K562 (cell line): ENCODE measurements at regions not wholly inside any gene's neighbourhood (a gene's known extent, or its start where the extent isn't known, plus 50 kb on each side); places are given as distances from the start of the nearest gene placed in this dataset.

Source experiments
- ATAC-seq: fragments of 200-7000 bp; cut with Tn5 transposase; 3 replicates; pipeline ENCODE4 v1.9.1; 2020; ENCODE audit warnings: moderate library complexity
- BruUV-seq: library from RNA; stranded (reverse); fragments of 400-500 nt; replicated peaks from 2 replicates; lab custom pipeline; 2021; lab: Mats Ljungman, UMichigan
- CTCF ChIA-PET: fragments of 300-600 bp; formaldehyde crosslinking; extraction: SDS; loops from one replicate; lab custom pipeline; 2021; ENCODE audit warnings: low intra/inter-chr PET ratio; lab: Yijun Ruan, JAX
- POLR2A ChIA-PET: fragments of 300-600, 350-650 bp; sonication (Branson Sonifier 250); formaldehyde crosslinking; extraction: SDS; loops from one replicate; lab custom pipeline; 2021; ENCODE audit warnings: antibody characterized with exemption, inconsistent platforms; lab: Yijun Ruan, JAX
- DNase-seq, 4 experiments: peaks; one replicate each; pipeline versions ENCODE4 v3.0.0 to v3.0.0-alpha.2; 2011 to 2018; ENCODE audit warnings: low spot score in 3 of 4, mixed read lengths in 3 of 4; ENCODE audit errors: extremely low read depth in 1 of 4
- FAIRE-seq: peaks from 2 replicates; lab custom pipeline; 2011; peaks lifted over from hg19 to GRCh38; lab: Jason Lieb, UNC
- H2AFZ ChIP-seq: 2 replicates; pipeline ENCODE4 v1.6.0; 2011; ENCODE audit warnings: low read depth, low read length, control low read depth, inconsistent platforms
- H3K27ac ChIP-seq: fragments of 200-600 bp; 3 replicates; pipeline ENCODE4 v1.8.0; 2011; ENCODE audit warnings: low read depth, mild to moderate bottlenecking, control low read depth, inconsistent platforms, low read length, moderate library complexity, mixed read lengths; ENCODE audit errors: extremely low read depth
- H3K27me3 ChIP-seq, 2 experiments: fragments of 300-600 bp in 1 of 2; 2 replicates in 1 of 2; 3 replicates in 1 of 2; pipeline versions ENCODE4 v1.6.0 to v1.8.0; 2011; ENCODE audit warnings: inconsistent platforms in 2 of 2, low read length in 2 of 2, mild to moderate bottlenecking in 1 of 2, mixed read lengths in 1 of 2, moderate library complexity in 1 of 2; ENCODE audit not compliant: control insufficient read depth in 2 of 2, insufficient read depth in 2 of 2
- H3K36me3 ChIP-seq: fragments of 300-600 bp; 3 replicates; pipeline ENCODE4 v1.8.0; 2011; ENCODE audit warnings: mild to moderate bottlenecking, low read length, inconsistent platforms; ENCODE audit not compliant: control insufficient read depth, insufficient read depth
- H3K4me1 ChIP-seq, 2 experiments: fragments of 200-600 bp in 1 of 2; replicated peaks in 1 of 2; 2 replicates in 1 of 2; 3 replicates in 1 of 2; pipeline versions ENCODE4 v1.5.1 to v1.8.0; 2011; ENCODE audit warnings: inconsistent platforms in 2 of 2, low read length in 2 of 2, mild to moderate bottlenecking in 1 of 2, mixed read lengths in 1 of 2, moderate library complexity in 1 of 2; ENCODE audit not compliant: control insufficient read depth in 2 of 2, insufficient read depth in 2 of 2
- H3K4me2 ChIP-seq: 2 replicates; pipeline ENCODE4 v1.6.1; 2011; ENCODE audit warnings: low read length, control low read depth, inconsistent platforms, mixed read lengths; ENCODE audit not compliant: insufficient read depth
- H3K4me3 ChIP-seq: fragments of 200-600 bp; sonication (generic), shearing (Covaris generic); 2 replicates; pipeline ENCODE4 v1.5.1; 2016; ENCODE audit warnings: control low read depth, inconsistent platforms
- H3K79me2 ChIP-seq: fragments of 200-600 bp; 3 replicates; pipeline ENCODE4 v1.8.0; 2011; ENCODE audit warnings: low read length, inconsistent platforms; ENCODE audit not compliant: control insufficient read depth, insufficient read depth
- H3K9ac ChIP-seq, 2 experiments: 2 replicates each; pipeline versions ENCODE4 v1.6.0 to v1.6.1; 2011; ENCODE audit warnings: low read depth in 2 of 2, low read length in 2 of 2, control low read depth in 1 of 2, inconsistent platforms in 1 of 2, mild to moderate bottlenecking in 1 of 2, mixed read lengths in 1 of 2; ENCODE audit not compliant: insufficient read depth in 1 of 2
- H3K9me1 ChIP-seq: one replicate; pipeline ENCODE4 v1.6.0; 2011; ENCODE audit warnings: inconsistent platforms, mild to moderate bottlenecking, low read length, moderate library complexity; ENCODE audit not compliant: control insufficient read depth, insufficient read depth
- H3K9me3 ChIP-seq: replicated peaks from 2 replicates; pipeline ENCODE4 v1.5.1; 2011; ENCODE audit warnings: low read depth, low read length, inconsistent platforms; ENCODE audit not compliant: control insufficient read depth, insufficient read depth
- H4K20me1 ChIP-seq: replicated peaks from 2 replicates; pipeline ENCODE4 v1.6.1; 2011; ENCODE audit warnings: low read length, inconsistent platforms, mixed read lengths; ENCODE audit not compliant: control insufficient read depth, insufficient read depth
- CTCF ChIP-seq, 3 experiments: IDR thresholded peaks in 2 of 3; conservative IDR thresholded peaks in 1 of 3; 2 replicates each; pipeline ENCODE4 v1.5.1; 2011 to 2012; ENCODE audit warnings: low read length in 3 of 3, mild to moderate bottlenecking in 3 of 3, control low read depth in 2 of 3, improper control_type of control experiment in 1 of 3, inconsistent platforms in 1 of 3, low read depth in 1 of 3, mixed read lengths in 1 of 3, moderate library complexity in 1 of 3; ENCODE audit not compliant: insufficient read depth in 2 of 3
- FOXA1 ChIP-seq: fragments of 450-650 bp; IDR thresholded peaks from 2 replicates; pipeline ENCODE4 v1.6.1; 2016; ENCODE audit warnings: mild to moderate bottlenecking, borderline replicate concordance
- RAD21 ChIP-seq, 2 experiments: fragments of 250-450 bp in 1 of 2; fragments of 450-650 bp in 1 of 2; sonication (Bioruptor Pico) in 1 of 2; formaldehyde crosslinking in 1 of 2; IDR thresholded peaks in 1 of 2; conservative IDR thresholded peaks in 1 of 2; 2 replicates each; pipeline versions ENCODE4 v1.4.0 to v1.8.0; 2020 to 2022; ENCODE audit warnings: mild to moderate bottlenecking in 2 of 2, moderate library complexity in 1 of 2
- WGBS: fragments of 100-300 bp; shearing (Covaris generic); methylation state at CpG from one replicate; pipeline ENCODE4 v1.1.6; 2016; ENCODE audit warnings: low coverage, mixed read lengths; ENCODE audit not compliant: insufficient coverage; ENCODE audit errors: missing lambda C conversion rate; 5-methylcytosine and 5-hydroxymethylcytosine counted together
- in situ Hi-C: fragments of 300-500 bp; cut with MboI; formaldehyde crosslinking; loops from 4 replicates; pipeline ENCODE4 v1.15.0; 2018; ENCODE audit warnings: inconsistent platforms, mixed read lengths
- intact Hi-C: fragments of 100-400 bp; cut with micrococcal nuclease; formaldehyde crosslinking; loops from 2 replicates; pipeline ENCODE4 v1.14.2; 2022

DNA sequence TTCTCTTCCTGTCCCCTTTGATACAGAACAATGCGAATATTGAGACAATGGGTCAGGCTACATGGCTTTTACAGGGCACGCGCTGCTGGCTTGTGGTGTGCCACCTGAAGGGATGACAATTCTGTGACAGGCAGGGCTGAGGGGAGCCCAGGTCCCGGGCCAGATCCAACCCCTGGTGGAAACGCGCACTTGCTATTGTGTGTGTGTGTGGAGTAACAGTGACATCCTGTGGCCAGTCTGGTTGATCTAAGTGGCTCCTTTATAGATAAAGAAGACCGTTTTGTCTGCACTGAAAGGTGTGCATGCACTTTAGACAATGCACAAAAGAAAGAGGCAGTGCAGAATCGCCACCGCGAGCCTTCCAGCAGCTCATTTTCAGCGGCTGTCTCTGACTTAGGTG is 273.6 kb downstream of the HRH4 start:
- H3K9me3 ChIP-seq, result 0 out of 2 replicates have a peak, but pooled peaks cover 3% of the 10 kb centered on the region
- intact Hi-C loops (no loop called here), in situ Hi-C loops (no loop called here)
- H3K36me3 ChIP-seq, result no peaks in the 10 kb centered on the region
- FAIRE-seq (no peak), DNase-seq (peak in 1 of 4 experiments; percentile 15), ATAC-seq (peak; percentile 67)
- H3K27me3 ChIP-seq, result no peaks in the 10 kb centered on the region
- H3K4me3 ChIP-seq, result no peak overlapping the region
- no peak overlapping the region for H2AFZ ChIP-seq
- TF ChIP-seq RAD21 (CRISPR knock-in tag; conservative IDR thresholded peaks at IDR 0.05 in 1 of 2, IDR thresholded peaks at IDR 0.05 in 1 of 2) (peak in 1 of 2 experiments; percentile 36; a peak in 1 of 4 replicates), CTCF (IDR thresholded peaks at IDR 0.05 in 2 of 3, conservative IDR thresholded peaks at IDR 0.05 in 1 of 3; ENCODE audit: insufficient read depth in 2 of 3, low read depth in 1 of 3, low read length in 3 of 3) (peak in 2 of 3 experiments; percentile 35 to 40; a peak in 3 of 6 replicates), FOXA1 (no peak)
- H3K27ac ChIP-seq, result no peak overlapping the region
- BruUV-seq, result no TSS peak
- ChIA-PET POLR2A (no interaction called here), CTCF (no interaction called here)
- H3K9ac ChIP-seq, result no peak overlapping the region
- H3K79me2 ChIP-seq, result no peaks in the 10 kb centered on the region
- H3K4me1 ChIP-seq, result no peaks in the 10 kb centered on the region
- no peaks in the 10 kb centered on the region for H3K9me1 ChIP-seq
- H4K20me1 ChIP-seq, result no peaks in the 10 kb centered on the region
- no peak overlapping the region for H3K4me2 ChIP-seq
- WGBS, result 2% methylated on average over 11 of the region's 11 CpGs
